NK-92 treated with Interleukin-12 subunit alpha and Interleukin-12 subunit beta, amount 100 ng/mL, for 24 hours (cell line): ENCODE measurements at regions not wholly inside any gene's neighbourhood (a gene's known extent, or its start where the extent isn't known, plus 50 kb on each side); places are given as distances from the start of the nearest gene placed in this dataset.
"Not testable (repeated sequence)": the region's sequence is repeated elsewhere in the genome, so short reads cannot be mapped to it uniquely, and the experiment has no call there.

Experiments used
- DNase-seq: peaks from one replicate; lab custom pipeline; 2025; lab: John Stamatoyannopoulos, UW

DNA sequence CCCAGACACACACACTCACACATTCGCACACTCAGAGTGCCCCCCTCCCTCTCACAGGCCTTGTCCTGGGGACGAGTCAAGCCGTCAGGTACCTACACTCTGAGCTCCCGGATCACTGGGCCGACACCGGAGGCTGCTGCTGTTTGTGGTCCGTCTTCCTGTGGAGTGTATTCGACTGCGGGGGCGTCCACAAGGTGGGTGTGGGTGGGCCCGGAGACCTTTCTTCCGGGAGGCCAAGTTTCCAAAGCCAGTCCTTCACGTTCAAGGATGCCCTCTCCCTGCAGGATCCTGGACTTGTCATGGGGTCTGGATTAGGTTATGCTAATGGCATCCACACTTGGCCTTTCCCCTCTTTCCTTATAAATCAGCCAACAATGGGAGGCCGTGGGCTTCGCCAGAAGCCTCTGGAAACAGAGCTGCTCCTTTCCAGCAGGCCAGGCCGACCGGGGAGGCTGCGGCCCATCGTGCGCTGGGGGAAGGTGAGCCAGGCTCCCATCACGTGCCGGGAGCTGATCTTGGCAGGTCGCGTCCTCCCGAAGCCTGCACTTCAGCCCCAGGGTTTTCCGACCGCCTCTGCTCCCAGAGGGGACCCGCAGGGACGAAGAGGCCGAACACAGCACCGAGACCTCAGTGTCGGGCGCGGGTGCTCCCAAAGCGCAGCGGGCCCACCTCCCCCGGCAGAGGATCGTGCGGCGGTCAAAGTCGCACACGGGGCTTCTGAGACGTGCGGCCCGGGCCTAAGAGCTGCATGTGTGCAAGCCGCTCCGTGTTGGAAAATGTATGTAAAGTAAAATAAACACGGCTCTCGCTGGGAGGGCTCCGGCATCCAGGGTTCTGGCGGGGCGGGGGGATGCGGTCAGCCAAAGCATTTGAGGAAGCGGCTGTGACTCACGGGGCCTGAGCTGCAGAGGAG, 196.5 kb upstream of the ZNF469 start:
- not testable (repeated sequence) for DNase-seq

DNA sequence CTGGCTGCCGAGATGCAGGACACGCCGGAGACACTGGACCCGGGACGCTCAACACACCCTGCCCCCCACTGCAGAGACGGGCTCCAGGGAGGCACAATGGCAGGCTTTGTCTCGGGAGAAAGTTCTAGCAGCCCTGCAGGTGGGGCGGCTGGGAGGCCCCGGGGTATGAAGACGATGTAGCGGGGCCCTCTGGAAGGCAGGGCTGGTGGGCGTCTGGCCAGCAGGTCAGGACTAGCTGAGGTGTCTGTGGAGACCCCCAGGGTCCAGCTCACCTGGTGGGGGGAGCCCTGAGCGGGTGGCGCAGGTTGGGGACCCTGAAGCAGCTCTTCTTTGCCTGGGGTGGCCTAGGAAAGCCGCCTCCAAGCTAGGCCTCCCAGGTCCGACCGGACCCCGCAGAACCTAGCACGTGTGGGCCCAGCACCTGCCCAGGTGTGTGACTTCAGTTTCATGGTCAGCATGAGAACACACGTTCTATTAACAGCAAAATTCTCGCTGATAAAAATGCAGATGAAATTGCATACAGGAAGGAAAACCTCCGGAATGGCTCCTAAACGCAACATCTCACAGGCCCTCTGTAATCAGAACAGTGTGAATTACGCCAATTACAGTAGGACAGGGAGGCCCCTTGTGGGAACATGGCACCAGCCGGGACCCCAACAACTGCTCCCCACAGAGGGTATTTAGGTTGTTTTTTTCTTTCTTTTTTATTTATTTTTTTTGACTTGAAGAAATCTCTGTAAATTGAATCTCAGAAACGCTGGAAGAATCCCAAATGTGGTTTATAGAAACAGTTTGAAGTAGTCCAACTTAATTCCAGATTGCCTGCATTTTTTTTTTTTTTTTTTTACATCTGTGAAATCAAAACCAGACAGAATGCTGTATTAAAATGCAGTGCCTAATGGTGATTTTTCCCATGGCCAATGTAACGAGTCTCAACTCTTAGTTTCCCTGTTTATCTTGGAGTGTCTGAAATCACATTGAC, 195.6 kb upstream of the ZNF469 start:
- not testable (repeated sequence) for DNase-seq

DNA sequence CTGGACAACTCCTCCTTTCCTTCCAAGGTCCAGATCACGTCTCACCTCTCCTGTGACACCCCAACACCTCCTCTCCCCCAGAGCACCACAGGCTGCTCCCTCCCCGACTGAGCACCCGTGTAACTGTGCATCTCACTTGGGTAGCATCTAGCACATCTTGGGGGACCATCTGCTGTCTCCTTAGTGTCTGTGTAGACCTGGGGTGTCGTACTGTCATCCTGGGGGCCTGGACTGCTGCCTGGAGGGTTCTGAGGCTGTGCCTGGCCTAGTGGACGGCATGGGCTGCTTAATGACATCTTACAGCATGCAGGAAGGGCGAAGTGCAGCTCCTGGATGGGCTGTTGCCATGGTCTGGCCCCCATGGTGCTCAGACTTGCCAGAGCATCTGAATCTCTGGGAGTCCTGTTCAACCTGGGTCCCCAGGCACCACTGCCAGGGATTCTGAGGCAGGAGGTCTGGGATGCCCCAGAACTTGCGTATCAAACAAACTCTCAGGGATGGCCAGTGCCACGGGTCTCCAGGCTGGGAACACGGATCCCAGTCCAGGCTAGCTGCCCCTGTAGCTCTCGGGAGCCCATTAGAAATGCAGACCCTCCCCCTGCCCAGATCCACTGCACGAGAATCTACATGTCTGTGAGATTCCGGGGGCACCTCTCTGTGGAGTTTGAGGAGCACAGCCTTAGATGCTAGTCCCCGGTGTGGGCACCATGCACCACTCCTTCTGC, 194.4 kb upstream of the ZNF469 start:
- DNase-seq: not testable (repeated sequence)

DNA sequence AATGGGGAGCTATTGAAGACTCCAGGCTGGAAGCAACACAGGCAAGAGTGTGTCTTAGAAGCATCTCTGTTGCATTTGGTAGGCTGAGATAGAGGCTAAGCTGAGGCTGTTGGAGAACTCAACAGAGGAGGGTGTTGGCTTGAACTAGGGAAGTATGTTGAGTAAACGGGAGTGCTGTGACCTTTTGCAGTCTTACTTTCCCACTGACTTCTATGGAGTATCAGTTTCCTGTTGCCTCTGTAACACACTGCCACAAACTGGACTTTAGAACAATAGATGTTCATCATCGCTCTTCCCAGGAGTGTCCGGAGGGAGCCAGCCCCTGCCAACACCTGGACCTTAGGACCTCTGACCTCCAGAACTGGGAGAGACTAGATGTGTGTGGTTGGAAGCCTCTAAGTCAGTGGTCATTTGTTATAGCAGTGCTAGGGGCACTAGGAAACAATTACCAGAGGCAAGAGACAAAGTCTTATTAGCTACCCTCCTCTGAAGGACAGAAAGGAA, 192.1 kb upstream of the ZNF469 start:
- not testable (repeated sequence) for DNase-seq

- not testable (repeated sequence) for DNase-seq
Measured at GRCh38 chr16:88191168-88191567, 191.6 kb upstream of the ZNF469 start.

GRCh38 chr16:88192601-88193000, 190.2 kb upstream of the ZNF469 start:
- DNase-seq: no peak

GRCh38 chr16:88193706-88194396, 188.9 kb upstream of the ZNF469 start:
- not testable (repeated sequence) for DNase-seq

- DNase-seq: no peak
Measured at GRCh38 chr16:88194397-88195268, 188.1 kb upstream of the ZNF469 start.

DNA sequence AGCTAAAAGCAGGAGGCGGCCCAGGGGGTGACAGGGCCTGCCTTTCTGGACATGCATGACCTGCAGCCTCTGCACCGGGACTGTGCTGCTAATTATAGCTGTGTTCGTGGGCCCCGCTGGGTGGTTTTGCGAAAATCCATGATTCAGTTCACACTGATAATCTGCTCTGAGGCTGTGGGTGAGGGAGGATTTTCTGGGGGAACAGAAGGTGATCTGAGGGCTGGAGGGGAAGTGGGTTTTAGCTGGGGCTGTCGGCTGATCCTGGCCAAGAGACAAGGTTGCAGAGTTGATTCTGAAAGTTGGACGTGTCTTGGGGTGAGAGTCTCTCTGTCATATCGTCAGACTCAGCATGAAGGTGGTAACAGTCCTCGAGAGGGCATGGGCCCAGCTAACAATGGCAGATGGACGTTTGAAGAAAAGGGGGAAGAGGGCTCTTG, 187.5 kb upstream of the ZNF469 start:
- DNase-seq: no peak

DNA sequence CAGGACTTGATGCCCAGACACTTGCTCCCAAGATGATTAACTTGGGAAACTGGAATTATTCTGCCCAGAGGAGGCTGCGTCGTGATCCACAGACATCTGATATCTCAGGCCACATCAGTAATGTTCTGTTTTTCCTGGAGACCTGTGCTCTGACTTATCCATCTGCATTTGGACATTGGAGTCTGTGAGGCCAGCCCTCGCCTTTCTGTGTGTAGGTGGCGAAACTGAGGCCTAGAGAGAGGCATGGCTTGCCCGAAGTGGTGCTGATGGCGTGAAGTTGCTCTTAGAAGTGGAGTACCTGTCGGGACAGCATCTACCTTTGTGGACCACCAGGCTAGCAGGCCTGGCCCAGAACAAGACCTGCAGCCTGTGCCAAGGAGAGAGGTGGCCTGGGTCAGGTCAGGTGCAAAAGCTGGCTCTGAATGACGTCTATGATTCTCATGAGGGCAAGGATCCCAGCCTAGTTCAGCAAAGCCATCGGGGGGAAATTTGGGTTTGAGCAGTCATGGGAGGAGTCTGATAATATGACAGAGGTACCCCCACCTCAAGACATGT, 186.8 kb upstream of the ZNF469 start:
- no peak for DNase-seq

- DNase-seq: no peak
Measured at GRCh38 chr16:88196471-88197400, 186.0 kb upstream of the ZNF469 start.

GRCh38 chr16:88197481-88198456, 185.0 kb upstream of the ZNF469 start:
- DNase-seq: no peak

DNA sequence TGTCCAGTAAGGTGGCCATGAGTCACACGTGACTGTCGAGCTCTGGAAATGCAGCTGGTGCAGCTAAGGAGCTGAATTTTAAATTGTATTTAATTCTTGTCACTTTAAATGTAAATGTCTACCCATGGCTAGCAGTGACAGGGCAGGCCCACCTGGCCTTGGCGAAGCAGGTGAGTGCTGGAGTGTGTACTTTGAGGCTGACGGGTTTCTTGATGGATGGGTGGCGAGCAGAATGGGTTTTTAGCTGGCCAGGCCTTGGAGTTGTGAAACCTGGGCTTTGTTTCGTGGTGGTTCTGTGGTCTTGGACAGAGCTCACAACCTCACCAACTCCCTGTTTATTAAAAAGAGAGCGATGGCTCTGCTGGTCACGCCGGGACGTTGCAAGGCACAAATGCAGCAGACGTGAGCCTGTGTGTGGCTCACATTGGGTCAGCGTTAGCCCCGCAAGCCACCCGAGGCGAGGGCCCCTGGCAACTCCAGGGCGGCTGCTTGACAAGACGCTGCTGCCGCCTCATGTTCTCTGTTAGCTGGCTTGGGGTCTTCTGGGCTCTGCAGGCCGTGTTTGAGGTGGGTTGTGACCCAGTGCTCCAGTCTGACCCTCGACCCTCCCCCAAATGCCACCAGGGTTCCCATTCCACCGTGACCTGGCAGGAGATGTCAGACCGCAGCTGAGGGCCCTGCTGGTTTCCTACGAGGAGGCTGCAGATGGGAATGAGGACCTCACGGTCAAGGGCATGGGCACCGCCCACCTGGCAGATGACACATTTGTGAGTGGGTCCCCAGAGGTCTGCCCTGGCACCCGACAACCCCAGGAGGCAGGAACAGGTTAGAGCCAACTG, 184.1 kb upstream of the ZNF469 start:
- not testable (repeated sequence) for DNase-seq

GRCh38 chr16:88199296-88200153, 183.2 kb upstream of the ZNF469 start:
- not testable (repeated sequence) for DNase-seq

- DNase-seq: not testable (repeated sequence)
Measured at GRCh38 chr16:88200154-88200895, 182.4 kb upstream of the ZNF469 start.
